Upper lobe of left lung (tissue), 4 donors: ENCODE measurements at regions not wholly inside any gene's neighbourhood (a gene's known extent, or its start where the extent isn't known, plus 50 kb on each side); places are given as distances from the start of the nearest gene placed in this dataset.

Experiments
- EP300 ChIP-seq, 4 donors: sonication (generic); formaldehyde crosslinking; IDR thresholded peaks; one replicate each; pipeline ENCODE4 v1.5.1; 2017; ENCODE audit warnings: antibody characterized with exemption in 4 of 4, control low read depth in 2 of 4
- POLR2A ChIP-seq, 4 donors: fragments of 450-650 bp; IDR thresholded peaks; one replicate each; pipeline ENCODE4 v1.5.1; 2016 to 2017; ENCODE audit warnings: antibody characterized with exemption in 4 of 4, mild to moderate bottlenecking in 2 of 4
- TF ChIP-seq, protein P1 (sequence below), 6 experiments: fragments of 450-650 bp in 4 of 6; fragments of 200-600 bp in 2 of 6; sonication (generic) in 2 of 6; IDR thresholded peaks; one replicate each; pipeline ENCODE4 v1.5.1; 2016 to 2019; ENCODE audit warnings: antibody characterized with exemption in 6 of 6

DNA sequence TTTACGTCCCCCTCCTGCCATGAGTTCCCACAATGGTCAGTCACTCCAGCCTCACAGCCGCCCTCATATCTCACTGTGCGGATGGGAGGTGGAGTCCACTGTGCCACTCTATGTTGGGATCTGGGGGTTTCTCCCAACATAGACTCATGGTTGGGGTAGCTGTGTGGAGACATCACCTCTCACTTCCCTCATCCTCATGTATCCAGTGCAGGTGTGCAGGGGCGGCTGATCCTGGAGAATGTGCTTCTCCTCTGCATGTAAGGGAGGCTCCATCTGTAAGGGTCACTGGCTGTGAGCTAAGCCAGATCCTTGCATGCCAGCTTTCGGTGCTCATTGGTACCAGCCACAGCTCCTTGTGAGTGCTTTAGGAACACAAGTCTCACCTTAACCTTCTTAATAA lies 400.8 kb downstream of the CDH26 start:
- TF ChIP-seq POLR2A (IDR thresholded peaks at IDR 0.05), result no peak
- TF ChIP-seq, protein P1, sequence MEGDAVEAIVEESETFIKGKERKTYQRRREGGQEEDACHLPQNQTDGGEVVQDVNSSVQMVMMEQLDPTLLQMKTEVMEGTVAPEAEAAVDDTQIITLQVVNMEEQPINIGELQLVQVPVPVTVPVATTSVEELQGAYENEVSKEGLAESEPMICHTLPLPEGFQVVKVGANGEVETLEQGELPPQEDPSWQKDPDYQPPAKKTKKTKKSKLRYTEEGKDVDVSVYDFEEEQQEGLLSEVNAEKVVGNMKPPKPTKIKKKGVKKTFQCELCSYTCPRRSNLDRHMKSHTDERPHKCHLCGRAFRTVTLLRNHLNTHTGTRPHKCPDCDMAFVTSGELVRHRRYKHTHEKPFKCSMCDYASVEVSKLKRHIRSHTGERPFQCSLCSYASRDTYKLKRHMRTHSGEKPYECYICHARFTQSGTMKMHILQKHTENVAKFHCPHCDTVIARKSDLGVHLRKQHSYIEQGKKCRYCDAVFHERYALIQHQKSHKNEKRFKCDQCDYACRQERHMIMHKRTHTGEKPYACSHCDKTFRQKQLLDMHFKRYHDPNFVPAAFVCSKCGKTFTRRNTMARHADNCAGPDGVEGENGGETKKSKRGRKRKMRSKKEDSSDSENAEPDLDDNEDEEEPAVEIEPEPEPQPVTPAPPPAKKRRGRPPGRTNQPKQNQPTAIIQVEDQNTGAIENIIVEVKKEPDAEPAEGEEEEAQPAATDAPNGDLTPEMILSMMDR (IDR thresholded peaks at IDR 0.05), result no peak
- TF ChIP-seq EP300 (IDR thresholded peaks at IDR 0.05), result no peak
